ENCODE measurements at regions not wholly inside any gene's neighbourhood (a gene's known extent, or its start where the extent isn't known, plus 50 kb on each side); places are given as distances from the start of the nearest gene placed in this dataset.

GRCh38 chr2:64785245-64785644 is 131.5 kb upstream of the SERTAD2 start:
- no peak for DNase-seq (ENCODE audit: insufficient read length, low spot score)
- TF ChIP-seq POLR2A (IDR thresholded peaks at IDR 0.05; ENCODE audit: low read depth, low read length) = no peak
- no peak for FAIRE-seq

- DNase-seq (ENCODE audit: insufficient read length, low spot score) = no peak
- no peak for TF ChIP-seq POLR2A (IDR thresholded peaks at IDR 0.05; ENCODE audit: low read depth, low read length)
- no peak for FAIRE-seq
These were observed 132.8 kb upstream of the SERTAD2 start for GRCh38 chr2:64786343-64787018.

- DNase-seq (ENCODE audit: insufficient read length, low spot score) (no peak), FAIRE-seq (no peak)
- no peak for TF ChIP-seq POLR2A (IDR thresholded peaks at IDR 0.05; ENCODE audit: low read depth, low read length)
These were observed 133.3 kb upstream of the SERTAD2 start for GRCh38 chr2:64787019-64787365.

- DNase-seq (ENCODE audit: insufficient read length, low spot score) = no peak
- no peak for TF ChIP-seq POLR2A (IDR thresholded peaks at IDR 0.05; ENCODE audit: low read depth, low read length)
- FAIRE-seq = no peak
These were observed 134.0 kb upstream of the SERTAD2 start for GRCh38 chr2:64787698-64788097.

- no peak for FAIRE-seq
- no peak for DNase-seq (ENCODE audit: insufficient read length, low spot score)
- TF ChIP-seq POLR2A (IDR thresholded peaks at IDR 0.05; ENCODE audit: low read depth, low read length) = no peak
These were observed 136.0 kb upstream of the SERTAD2 start for GRCh38 chr2:64789466-64790320.

- TF ChIP-seq POLR2A (IDR thresholded peaks at IDR 0.05; ENCODE audit: low read depth, low read length) = no peak
- DNase-seq (ENCODE audit: insufficient read length, low spot score) (no peak), FAIRE-seq (no peak)
These were observed 138.6 kb upstream of the SERTAD2 start for GRCh38 chr2:64792300-64792699.

GRCh38 chr2:64792995-64793639 is 139.4 kb upstream of the SERTAD2 start:
- DNase-seq (ENCODE audit: insufficient read length, low spot score) (no peak), FAIRE-seq (peak; percentile 70)
- no peak for TF ChIP-seq POLR2A (IDR thresholded peaks at IDR 0.05; ENCODE audit: low read depth, low read length)

- FAIRE-seq (no peak), DNase-seq (ENCODE audit: insufficient read length, low spot score) (no peak)
- no peak for TF ChIP-seq POLR2A (IDR thresholded peaks at IDR 0.05; ENCODE audit: low read depth, low read length)
These were observed 140.0 kb upstream of the SERTAD2 start for GRCh38 chr2:64793701-64794100.

GRCh38 chr2:64794426-64794995 is 140.8 kb upstream of the SERTAD2 start:
- DNase-seq (ENCODE audit: insufficient read length, low spot score) (no peak), FAIRE-seq (no peak)
- no peak for TF ChIP-seq POLR2A (IDR thresholded peaks at IDR 0.05; ENCODE audit: low read depth, low read length)

- TF ChIP-seq POLR2A (IDR thresholded peaks at IDR 0.05; ENCODE audit: low read depth, low read length) = no peak
- FAIRE-seq (no peak), DNase-seq (ENCODE audit: insufficient read length, low spot score) (no peak)
These were observed 141.4 kb upstream of the SERTAD2 start for GRCh38 chr2:64795024-64795592.

- no peak for TF ChIP-seq POLR2A (IDR thresholded peaks at IDR 0.05; ENCODE audit: low read depth, low read length)
- FAIRE-seq = no peak
These were observed 143.2 kb upstream of the SERTAD2 start for GRCh38 chr2:64796926-64797325.

GRCh38 chr2:64797881-64798575 is 144.3 kb upstream of the SERTAD2 start:
- DNase-seq (ENCODE audit: insufficient read length, low spot score) (no peak), FAIRE-seq (peak; percentile 84)
- TF ChIP-seq POLR2A (IDR thresholded peaks at IDR 0.05; ENCODE audit: low read depth, low read length) = no peak

More at GRCh38 chr2:64796926-64797325, 143.2 kb upstream of the SERTAD2 start:
- DNase-seq (ENCODE audit: insufficient read length, low spot score) = no peak

- TF ChIP-seq POLR2A (IDR thresholded peaks at IDR 0.05; ENCODE audit: low read depth, low read length) = no peak
- DNase-seq (ENCODE audit: insufficient read length, low spot score) (no peak), FAIRE-seq (no peak)
These were observed 146.0 kb upstream of the SERTAD2 start for GRCh38 chr2:64799592-64800252.

Measured in H54 (cell line).